Epidermal melanocyte (primary cell): ENCODE measurements at regions not wholly inside any gene's neighbourhood (a gene's known extent, or its start where the extent isn't known, plus 50 kb on each side); places are given as distances from the start of the nearest gene placed in this dataset.

ENCODE experiments used
- DNase-seq: peaks from one replicate; pipeline ENCODE4 v3.0.0; 2011; ENCODE audit warnings: low spot score; ENCODE audit not compliant: insufficient read length

DNA sequence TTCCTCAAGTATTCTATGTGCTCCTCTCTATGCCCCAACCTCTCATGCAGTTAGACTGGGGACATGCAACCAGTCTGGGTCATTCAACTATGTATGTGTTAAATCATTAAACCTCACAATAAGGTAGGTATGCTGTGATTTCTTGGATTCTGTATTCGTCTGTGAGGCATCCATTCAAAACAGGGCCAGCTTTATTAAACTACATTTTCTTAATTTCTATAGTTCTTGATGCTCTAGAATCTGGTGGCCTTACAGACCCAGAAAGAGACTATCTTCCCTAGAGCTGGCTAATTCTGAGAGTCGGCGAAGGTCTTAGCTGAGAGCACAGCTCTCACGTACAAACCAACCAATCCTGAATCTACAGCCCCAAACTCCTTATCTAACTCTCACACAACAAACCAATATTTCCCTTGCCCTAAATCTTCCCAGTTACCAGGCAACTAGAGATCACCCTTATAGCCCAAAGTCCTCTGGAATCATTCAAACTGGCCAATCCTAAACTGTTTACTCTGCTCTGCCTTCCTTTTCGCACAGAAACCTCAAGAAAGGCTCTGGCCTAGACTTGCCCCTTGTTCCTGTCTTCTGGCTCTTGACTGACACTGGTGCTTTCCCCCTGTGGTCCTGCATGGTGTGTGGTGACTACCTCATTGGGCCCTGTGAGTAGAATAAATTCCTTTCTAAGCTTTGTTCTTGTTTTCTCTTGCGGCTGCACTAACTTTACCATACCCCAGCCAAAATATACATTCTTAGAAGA is 203.5 kb upstream of the TET2 start:
- DNase-seq = no peak

DNA sequence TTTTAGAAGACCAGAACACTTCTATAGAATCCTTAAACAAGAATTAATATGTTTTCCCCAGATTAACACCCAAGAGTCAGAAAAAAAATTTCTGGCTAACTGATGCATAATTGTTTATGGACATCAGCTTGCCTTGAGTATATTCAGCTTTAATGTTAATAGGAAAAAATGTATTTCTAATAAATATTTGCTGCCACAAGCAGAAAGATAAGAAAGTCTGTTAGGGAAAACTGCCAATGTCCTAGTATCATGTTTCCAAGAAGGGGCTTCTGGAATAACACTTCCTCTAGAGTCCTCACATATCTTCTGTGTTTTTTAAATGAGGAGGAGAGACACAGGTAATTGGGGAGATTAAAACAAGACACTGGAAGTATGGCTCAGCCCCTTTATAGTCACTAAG is 202.1 kb upstream of the TET2 start:
- no peak for DNase-seq

DNA sequence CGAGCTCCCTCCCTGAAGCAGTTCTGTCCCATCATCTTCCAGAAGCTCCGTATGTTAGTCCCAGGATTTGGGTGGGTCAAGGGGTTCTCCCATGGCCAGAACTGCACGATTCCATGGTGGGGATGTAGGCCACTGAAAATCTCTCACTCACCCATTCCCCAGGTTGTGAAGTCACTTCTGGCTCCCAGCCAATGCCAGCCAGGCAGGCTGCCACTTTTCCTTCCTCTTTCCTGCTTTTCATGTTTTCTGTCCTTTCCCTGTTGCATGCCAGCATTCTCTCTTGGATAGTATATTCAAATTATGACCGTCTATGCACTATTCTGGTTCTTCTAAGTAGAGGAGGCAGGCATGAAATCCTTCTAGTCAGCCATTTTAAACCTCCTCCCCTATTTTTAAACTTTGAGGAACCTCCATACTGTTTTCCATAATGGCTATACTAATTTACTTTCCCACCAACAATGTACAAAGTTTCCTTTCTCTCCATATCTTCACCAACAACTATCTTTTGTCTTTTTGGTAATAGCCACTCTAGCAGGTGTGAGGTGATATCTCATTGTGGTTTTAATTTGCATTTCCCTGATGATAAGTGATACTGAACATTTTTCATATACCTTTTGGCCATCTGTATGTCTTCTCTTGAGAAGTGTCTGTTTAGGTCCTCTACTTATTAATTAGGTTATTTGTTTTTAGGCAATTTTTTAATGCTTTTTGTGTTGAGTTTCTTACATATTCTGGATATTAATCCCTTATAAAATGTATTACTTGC is 182.1 kb upstream of the TET2 start:
- no peak for DNase-seq

DNA sequence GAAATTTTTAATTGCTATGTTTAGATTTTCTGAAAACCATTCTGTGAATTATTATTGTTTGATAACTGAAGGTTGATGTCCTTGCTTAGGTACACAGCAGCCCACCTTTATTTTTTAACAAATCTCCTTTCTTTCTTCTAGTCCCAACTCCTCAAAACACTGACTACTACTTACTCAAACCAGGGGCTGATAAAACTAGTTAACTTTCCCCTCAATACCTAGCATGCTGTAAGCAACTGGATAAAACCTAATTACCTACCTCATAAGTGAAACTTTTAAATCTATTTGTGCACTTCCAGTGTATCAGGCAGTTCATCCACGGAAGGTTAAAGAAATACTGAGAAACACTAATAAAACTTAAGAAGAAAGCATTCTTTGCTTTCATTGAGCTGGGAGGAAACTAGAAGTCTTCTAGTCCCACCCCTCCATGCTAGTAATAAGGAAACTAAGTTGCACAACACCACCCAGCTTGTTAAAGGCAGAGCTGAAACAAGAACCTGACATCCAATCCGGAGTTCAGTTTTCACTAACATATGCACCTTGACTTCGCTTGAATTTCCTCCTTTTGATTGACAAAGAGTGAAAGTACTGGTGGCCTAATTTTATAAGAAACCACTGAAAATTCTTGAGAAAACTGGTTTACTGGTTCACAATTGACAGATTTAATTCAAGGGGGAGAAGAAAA is 180.2 kb upstream of the TET2 start:
- no peak for DNase-seq

DNA sequence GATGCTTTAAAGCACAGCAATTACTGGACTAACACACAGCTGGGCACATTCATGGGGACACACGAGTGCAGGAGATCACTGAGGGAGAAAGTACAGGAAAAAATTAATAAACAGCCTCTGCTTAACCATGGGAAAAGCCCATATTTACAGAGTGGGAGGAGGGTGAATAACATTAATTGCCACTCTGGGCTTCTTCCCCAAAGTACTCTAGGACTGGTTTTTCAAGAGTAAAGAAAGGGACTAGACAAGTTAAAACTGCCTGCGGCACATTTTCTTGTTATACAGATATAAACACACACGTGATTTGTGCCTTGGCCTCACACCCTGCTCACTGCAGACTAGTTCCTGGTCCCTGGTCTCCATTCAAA is 179.7 kb upstream of the TET2 start:
- DNase-seq = no peak

DNA sequence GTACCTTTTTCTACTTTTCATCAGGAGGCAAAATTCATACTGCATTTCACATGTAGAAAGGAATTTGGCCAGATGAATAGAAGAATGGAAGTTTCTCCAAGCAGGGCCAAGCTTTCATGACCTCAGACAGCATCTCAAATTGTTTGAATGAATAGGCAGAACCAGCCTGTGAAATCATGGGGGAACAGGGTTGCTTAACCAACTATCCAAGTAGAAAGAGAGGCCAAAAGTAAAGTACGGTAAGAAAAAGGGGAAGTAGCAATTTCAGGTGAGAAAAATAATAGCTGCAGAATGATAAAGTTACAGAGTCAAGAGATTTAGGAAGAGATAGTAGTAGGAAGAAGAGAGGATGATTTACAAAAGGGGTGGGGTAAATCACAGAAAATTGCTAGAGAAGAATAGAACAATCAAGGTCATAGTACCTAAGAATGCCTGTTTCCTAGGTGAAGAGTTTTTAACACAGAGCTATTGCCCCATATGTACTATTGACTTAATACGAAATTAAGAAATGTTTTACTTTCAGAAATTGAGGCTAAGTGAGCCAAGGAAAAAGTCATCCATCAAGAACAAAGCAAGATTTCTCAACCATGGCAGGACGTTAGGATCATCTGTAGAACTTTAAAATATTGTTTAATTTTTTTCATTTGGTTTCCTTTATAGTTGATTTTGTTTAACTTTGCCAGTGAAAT is 177.1 kb upstream of the TET2 start:
- no peak for DNase-seq

DNA sequence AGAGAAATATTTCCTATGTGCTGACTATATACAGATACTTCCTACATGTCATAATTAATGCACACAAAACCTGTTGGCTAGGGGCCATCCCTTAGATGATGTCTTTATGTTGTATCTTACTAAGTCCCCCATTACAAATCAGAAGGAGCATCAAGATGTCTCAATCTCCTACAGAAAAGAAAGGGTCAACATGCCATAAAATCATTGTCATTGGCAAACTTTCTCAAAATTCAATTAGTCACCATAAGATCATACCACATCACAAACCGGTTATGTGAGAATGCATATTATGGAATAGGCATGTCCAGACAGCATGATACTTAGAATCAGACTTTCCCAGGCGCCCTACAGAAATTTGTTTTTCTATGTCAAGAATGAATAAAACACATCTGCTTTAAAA is 175.2 kb upstream of the TET2 start:
- DNase-seq = no peak

DNA sequence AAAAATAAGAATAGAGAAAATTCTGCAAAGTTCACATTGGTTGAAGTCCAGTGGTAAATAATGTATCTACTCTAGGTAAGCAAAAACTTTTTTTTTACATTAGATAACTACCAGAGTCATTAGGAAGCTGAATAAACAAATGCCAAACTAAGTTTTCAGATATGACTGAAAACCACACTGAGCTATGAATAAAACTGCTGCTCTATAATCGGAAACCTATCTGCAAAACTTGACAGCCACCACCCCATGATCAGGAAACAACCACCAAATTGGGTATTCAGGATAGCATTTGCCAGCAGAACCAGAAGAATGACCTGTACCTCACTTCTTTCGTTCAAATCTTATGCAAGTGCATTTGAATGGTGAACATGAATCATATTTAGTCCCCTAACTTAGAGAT is 173.0 kb upstream of the TET2 start:
- DNase-seq = no peak

DNA sequence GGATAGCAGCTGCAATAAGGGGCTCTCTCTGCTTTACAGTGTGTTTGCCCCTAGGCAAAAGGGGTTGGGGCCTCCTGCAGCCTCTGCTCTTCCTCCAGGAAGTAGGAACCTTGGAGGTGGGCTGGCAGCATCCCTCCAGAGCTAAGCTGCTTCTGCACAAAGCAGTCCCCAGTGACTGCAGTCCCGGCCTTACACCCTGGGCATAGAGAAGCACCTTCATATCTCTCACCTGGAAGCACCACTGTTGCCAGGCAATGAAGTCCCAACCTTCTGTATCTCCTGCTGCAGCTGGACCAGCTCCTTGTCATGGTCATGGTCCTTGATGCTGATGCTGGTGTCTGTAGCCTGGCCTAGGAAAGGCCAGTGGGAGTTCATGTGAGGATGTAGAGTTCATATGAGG is 171.1 kb upstream of the TET2 start:
- DNase-seq = no peak

DNA sequence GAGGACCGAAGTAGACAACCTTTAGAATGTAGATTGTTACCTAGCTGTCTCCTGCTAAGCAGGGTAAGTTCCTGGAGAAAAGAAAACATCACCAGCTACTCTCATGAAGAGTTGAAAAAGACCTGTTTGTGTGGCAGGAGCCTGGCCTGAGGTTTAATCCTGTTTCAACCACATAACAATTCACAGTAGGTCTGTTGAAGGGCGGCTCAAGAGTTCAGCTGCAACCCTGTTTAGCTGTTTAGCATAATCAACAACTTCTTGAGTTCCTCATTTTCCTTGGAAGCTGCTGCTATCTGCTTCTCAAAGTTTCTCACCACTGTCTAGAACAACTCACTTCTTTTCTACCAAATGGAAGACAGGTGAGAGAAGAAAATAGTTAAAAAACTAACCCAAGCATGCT is 170.4 kb upstream of the TET2 start:
- DNase-seq = no peak

DNA sequence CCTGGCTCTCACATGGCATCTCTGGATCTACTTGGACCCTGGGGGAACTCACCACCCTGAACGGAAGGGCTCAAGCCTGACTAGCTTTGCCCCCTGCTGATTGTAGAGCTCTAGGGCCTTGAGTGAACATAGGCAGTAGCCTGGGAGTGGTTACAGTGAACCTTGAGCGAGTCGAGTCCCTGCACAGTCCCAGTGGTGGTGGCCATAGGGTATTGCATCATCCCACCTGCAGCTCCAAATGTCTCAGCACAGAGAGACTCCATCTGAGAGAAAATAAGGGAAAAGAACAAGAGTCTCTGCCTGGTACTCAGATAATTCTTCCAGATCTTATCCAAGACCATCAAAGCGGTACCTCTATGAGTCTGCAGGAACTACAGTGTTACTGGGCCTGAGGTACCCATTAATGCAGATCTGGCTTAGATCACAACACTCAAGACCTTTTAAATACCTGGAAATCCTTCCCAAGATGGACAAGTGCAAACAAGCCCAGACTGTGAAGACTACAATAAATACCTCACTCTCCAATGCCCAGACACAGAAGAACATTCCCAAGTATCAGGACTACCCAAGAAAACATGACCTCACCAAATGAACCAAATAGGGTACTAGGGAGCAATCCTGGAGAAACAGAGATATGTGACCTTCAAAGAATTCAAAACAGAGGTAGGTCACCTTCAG is 167.5 kb upstream of the TET2 start:
- no peak for DNase-seq

DNA sequence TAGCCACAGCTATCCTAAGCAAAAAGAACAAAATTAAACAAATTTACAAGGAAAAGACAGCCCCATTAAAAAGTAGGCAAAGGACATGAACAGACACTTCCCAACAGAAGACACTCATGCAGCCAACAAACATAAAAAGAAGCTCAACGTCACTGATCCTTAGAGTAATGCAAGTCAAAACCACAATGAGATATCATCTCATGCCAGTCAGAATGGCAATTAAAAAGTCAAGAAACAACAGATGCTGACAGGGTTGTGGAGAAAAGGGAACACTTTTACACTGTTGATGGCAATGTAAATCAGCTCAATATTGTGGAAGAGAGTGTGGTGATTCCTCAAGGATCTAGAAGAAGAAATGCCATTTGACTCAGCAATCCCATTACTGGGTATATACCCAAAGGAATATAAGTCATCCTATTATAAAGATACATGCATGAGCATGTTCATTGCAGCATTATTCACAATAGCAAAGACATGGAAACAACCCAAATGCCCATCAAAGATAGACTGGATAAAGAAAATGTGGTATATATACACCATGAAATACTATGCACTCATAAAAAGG is 163.0 kb upstream of the TET2 start:
- no peak for DNase-seq

DNA sequence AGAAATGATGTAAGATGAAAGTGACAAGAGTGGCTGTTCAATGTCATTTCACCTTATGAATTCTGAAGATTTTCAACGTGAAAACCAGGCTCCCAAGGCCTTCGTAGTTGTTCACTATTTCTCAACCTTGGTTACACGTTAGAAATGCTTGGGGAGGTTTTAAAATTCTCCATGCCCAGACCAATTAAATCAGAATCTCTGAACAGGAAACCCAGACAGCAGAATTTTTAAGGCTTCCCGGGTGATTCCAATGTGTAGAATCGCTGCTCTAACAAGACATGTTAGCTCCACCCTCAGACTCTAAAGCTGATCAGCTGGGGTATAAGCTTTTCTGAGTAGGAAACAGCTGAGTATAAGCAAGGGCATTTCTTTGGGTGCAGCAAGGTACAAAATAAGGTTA is 160.4 kb upstream of the TET2 start:
- no peak for DNase-seq

DNA sequence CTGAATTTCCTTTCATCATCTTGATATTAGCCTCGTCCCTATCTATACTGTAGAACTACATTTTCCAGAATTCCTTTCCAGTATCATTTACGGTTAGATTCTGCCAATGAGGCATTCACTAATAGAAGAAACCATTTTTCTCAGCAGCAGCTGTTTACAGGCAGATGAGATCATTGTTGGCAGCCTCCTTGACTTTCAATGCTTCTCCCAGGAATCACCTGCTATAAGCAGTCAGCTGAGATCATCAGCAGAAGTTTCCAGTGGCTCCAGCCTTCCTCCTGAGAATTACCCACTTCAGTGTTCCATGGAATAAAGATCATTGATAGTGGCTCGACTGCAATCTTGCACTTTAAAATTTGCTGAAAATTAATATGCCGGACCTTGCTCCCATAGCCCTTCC is 157.3 kb upstream of the TET2 start:
- DNase-seq = no peak

DNA sequence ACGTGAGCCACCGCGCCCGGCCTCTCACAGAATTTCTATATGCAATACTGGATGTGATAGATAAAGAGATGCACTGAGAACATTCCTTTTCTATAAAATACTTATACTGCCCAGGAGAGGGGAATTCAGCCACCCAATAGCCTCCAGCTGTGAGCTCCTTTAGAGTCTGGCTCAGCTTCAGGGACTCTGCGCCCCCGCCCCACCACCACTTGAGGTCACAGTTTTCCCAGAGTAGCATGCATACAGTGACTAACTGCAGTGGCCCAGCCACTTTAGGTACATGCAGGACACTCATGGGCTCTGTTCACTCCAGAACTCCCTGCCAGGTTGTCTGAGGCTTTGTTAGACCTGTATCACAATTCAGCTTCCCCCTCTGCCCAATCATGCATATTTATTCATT is 144.4 kb upstream of the TET2 start:
- DNase-seq = no peak

DNA sequence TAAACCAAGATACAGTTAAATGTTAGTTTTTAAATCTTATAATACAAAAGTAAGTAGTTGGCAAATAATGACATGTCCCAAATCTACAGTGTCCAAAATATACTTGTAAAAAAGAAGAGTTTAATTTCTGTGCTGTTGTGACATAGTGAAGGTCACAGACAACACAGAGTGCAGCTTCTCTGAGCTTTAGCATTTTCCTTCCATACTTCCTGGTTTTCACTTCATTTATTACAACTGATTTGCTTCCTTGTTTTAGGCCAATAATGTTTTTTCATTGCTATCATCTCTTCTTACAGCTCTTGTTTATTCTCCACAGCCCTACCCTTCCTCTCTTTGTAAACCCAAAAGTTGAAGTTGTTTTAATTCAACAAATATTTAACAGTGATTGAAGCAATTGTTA is 132.4 kb upstream of the TET2 start:
- DNase-seq = no peak

DNA sequence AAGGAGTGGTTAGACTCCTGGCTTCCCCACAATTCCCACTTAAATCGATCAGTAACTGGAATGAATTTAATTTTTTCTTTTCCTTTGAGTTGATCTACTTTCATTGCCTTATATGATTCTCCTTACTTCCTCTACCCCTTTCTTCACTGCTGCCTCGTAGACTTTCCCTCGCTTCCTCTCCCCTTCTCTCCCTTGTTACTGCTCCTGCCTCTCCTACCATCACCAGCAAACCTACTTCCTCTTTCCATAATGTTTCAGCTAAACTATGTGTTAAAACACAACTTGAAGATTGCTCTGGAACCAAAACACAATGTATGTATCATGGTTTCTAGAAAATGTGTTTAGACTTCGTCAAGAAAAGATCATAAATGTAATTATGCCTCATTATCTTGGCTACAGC is 132.0 kb upstream of the TET2 start:
- DNase-seq = no peak

DNA sequence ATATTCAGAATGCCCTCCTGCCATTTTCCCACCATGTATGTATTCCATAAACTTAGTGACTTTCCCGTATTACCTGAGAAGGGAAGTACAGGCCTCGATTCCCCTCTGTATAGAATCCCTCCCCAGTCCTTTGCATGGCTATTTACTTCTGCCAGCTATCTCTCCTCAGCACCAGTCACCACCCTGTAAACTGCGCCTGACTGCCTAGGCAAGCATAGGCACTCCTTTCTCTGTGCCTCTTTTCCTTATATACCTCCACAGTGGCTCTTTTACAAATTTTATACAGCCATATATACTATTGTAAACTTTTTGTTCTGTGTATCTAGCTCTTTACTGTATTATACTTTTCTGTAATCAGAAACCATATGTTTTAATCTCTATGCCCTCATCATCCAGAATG is 130.9 kb upstream of the TET2 start:
- no peak for DNase-seq

DNA sequence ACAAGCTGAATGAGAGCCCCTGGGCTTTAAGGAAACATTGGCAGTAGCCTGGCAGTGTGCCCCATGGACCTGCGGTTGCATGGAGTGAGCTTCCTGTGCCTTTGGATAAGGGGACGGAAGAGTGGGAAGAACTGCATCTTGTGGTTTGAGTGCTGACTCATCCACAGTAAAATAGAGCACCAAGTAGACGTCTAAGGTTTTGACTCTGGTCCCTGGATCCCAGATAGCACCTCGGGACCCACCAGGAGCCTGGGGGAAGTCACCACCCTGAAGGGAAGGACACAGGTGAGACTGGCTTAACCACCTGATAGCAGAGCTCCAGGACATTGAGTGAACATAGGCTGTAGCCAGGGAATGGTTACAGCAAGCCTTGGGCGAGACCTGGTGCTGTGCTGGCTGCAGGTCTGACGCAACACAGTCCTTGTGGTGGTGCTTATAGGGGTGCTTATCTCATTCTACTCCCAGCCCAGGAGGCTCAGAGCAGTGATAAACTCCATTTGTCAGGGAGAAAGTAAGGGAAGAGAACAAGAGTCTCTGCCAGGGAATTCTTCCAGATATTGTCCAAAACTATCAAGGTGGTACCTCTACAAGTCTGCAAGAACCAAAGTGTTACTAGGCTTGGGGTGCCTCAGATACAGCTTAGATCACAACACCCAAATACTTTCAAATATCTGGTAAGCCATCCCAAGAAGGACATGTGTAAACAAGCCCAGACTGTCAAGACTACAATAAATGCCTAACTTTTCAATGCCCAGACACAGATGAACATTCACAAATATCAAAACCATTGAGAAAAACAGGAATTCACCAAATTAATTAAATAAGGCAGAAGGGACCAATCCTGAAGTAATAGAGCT is 123.6 kb upstream of the TET2 start:
- DNase-seq = no peak

DNA sequence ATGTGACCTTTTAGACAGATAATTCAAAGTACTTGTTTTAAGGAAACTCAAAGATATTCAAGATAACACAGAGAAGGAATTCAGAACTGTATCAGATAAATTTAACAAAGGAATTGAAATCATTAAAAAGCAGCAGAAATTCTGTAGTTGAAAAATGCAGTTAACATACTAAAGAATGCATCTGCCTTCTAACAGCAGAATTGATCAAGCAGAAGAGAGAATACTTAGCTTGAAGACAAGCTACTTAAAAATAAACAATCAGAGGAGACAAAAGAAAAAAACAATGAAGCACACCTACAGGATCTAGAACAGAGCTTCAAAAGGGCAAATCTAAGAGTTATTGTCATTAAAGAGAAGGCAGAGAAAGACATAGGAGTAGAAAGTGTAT is 123.0 kb upstream of the TET2 start:
- no peak for DNase-seq
